ENCODE measurements at regions not wholly inside any gene's neighbourhood (a gene's known extent, or its start where the extent isn't known, plus 50 kb on each side); places are given as distances from the start of the nearest gene placed in this dataset.

GRCh38 chr2:240287011-240287410 is 146.6 kb upstream of the OTOS start:
- TF ChIP-seq CTCF (IDR thresholded peaks at IDR 0.05; ENCODE audit: insufficient read depth, low read length, poor library complexity, severe bottlenecking), result no peak
- Histone ChIP-seq H3K36me3 (ENCODE audit: control insufficient read depth, insufficient read depth, low read length) (no peaks in the 10 kb centered on the region), H3K27me3 (replicated peaks; ENCODE audit: control insufficient read depth, insufficient read depth, low read length) (no peaks in the 10 kb centered on the region; the same call in 1 of the 2 replicates), H3K4me3 (replicated peaks; ENCODE audit: low read depth, low read length) (no peak overlapping the region)
- DNase-seq (ENCODE audit: extremely low read depth, insufficient read length), result no peak

GRCh38 chr2:240287496-240288086 is 147.1 kb upstream of the OTOS start:
- Histone ChIP-seq H3K36me3 (ENCODE audit: control insufficient read depth, insufficient read depth, low read length) (no peaks in the 10 kb centered on the region), H3K4me3 (replicated peaks; ENCODE audit: low read depth, low read length) (no peak overlapping the region), H3K27me3 (replicated peaks; ENCODE audit: control insufficient read depth, insufficient read depth, low read length) (no peaks in the 10 kb centered on the region; the same call in 1 of the 2 replicates)
- DNase-seq (ENCODE audit: extremely low read depth, insufficient read length), result no peak
- no peak for TF ChIP-seq CTCF (IDR thresholded peaks at IDR 0.05; ENCODE audit: insufficient read depth, low read length, poor library complexity, severe bottlenecking)

GRCh38 chr2:240288087-240288521 is 147.4 kb upstream of the GPC1 start:
- DNase-seq (ENCODE audit: extremely low read depth, insufficient read length), result no peak
- no peaks in the 10 kb centered on the region; the same call in 1 of the 2 replicates for H3K27me3 ChIP-seq (replicated peaks; ENCODE audit: control insufficient read depth, insufficient read depth, low read length)
- no peak overlapping the region for H3K4me3 ChIP-seq (replicated peaks; ENCODE audit: low read depth, low read length)
- no peak for TF ChIP-seq CTCF (IDR thresholded peaks at IDR 0.05; ENCODE audit: insufficient read depth, low read length, poor library complexity, severe bottlenecking)
- H3K36me3 ChIP-seq (ENCODE audit: control insufficient read depth, insufficient read depth, low read length), result no peaks in the 10 kb centered on the region

GRCh38 chr2:240289701-240290431 is 145.6 kb upstream of the GPC1 start:
- H3K4me3 ChIP-seq (replicated peaks; ENCODE audit: low read depth, low read length), result no peak overlapping the region
- DNase-seq (ENCODE audit: extremely low read depth, insufficient read length), result no peak
- TF ChIP-seq CTCF (IDR thresholded peaks at IDR 0.05; ENCODE audit: insufficient read depth, low read length, poor library complexity, severe bottlenecking), result no peak
- H3K27me3 ChIP-seq (replicated peaks; ENCODE audit: control insufficient read depth, insufficient read depth, low read length), result no peaks in the 10 kb centered on the region; the same call in 1 of the 2 replicates
- H3K36me3 ChIP-seq (ENCODE audit: control insufficient read depth, insufficient read depth, low read length), result no peaks in the 10 kb centered on the region

- TF ChIP-seq CTCF (IDR thresholded peaks at IDR 0.05; ENCODE audit: insufficient read depth, low read length, poor library complexity, severe bottlenecking), result no peak
- Histone ChIP-seq H3K4me3 (replicated peaks; ENCODE audit: low read depth, low read length) (no peak overlapping the region), H3K27me3 (replicated peaks; ENCODE audit: control insufficient read depth, insufficient read depth, low read length) (no peaks in the 10 kb centered on the region; the same call in 1 of the 2 replicates), H3K36me3 (ENCODE audit: control insufficient read depth, insufficient read depth, low read length) (no peaks in the 10 kb centered on the region)
- no peak for DNase-seq (ENCODE audit: extremely low read depth, insufficient read length)
Observed at GRCh38 chr2:240290432-240291336, 144.8 kb upstream of the GPC1 start.

Measured in GM06990 (cell line).